Breast epithelium (tissue), 4 donors: ENCODE measurements at regions not wholly inside any gene's neighbourhood (a gene's known extent, or its start where the extent isn't known, plus 50 kb on each side); places are given as distances from the start of the nearest gene placed in this dataset.

Experiments
- DNase-seq, 2 donors: peaks; one replicate each; pipeline ENCODE4 v3.0.0-alpha.2; 2019; ENCODE audit warnings: low spot score in 2 of 2
- H3K27ac ChIP-seq, 2 donors: fragments of 200-600 bp; sonication (generic) in 1 of 2; one replicate each; pipeline ENCODE4 v1.5.1; 2016 to 2019; ENCODE audit warnings: mild to moderate bottlenecking in 1 of 2
- H3K27me3 ChIP-seq, 2 donors: fragments of 200-600 bp; sonication (generic) in 1 of 2; one replicate each; pipeline versions ENCODE4 v1.5.1 to v1.6.0; 2017 to 2019; ENCODE audit warnings: control low read depth in 1 of 2, mild to moderate bottlenecking in 1 of 2
- H3K36me3 ChIP-seq: fragments of 200-600 bp; one replicate; pipeline ENCODE4 v1.5.1; 2019
- H3K4me1 ChIP-seq, 2 donors: fragments of 200-600 bp; sonication (generic); one replicate each; pipeline ENCODE4 v1.5.1; 2016 to 2019; ENCODE audit warnings: control low read depth in 1 of 2
- H3K4me3 ChIP-seq, 3 donors: fragments of 200-600 bp; sonication (generic); 1 replicate in 2 of 3; 2 replicates in 1 of 3; pipeline ENCODE4 v1.5.1; 2016 to 2019; ENCODE audit warnings: mild to moderate bottlenecking in 3 of 3, moderate library complexity in 2 of 3
- H3K9me3 ChIP-seq, 2 donors: fragments of 200-600 bp; sonication (generic) in 1 of 2; one replicate each; pipeline ENCODE4 v1.5.1; 2016 to 2019; ENCODE audit warnings: control low read depth in 1 of 2
- POLR2A ChIP-seq: fragments of 450-650 bp; IDR thresholded peaks from one replicate; pipeline ENCODE4 v1.6.1; 2016; ENCODE audit warnings: antibody characterized with exemption, mild to moderate bottlenecking, moderate library complexity
- POLR2AphosphoS5 ChIP-seq, 3 donors: sonication (generic); formaldehyde crosslinking; IDR thresholded peaks; one replicate each; pipeline ENCODE4 v1.6.1; 2017; ENCODE audit warnings: antibody characterized with exemption in 3 of 3
- intact Hi-C: fragments of 100-400 bp; cut with DNase I; formaldehyde crosslinking; loops from one replicate; pipeline ENCODE4 v1.15.1; 2023; ENCODE audit warnings: low total_unique reads
- TF ChIP-seq, protein P1 (sequence below), 3 donors: fragments of 450-650 bp; IDR thresholded peaks; one replicate each; pipeline ENCODE4 v1.5.1; 2016 to 2017; ENCODE audit warnings: antibody characterized with exemption in 3 of 3, mild to moderate bottlenecking in 3 of 3, moderate library complexity in 3 of 3

DNA sequence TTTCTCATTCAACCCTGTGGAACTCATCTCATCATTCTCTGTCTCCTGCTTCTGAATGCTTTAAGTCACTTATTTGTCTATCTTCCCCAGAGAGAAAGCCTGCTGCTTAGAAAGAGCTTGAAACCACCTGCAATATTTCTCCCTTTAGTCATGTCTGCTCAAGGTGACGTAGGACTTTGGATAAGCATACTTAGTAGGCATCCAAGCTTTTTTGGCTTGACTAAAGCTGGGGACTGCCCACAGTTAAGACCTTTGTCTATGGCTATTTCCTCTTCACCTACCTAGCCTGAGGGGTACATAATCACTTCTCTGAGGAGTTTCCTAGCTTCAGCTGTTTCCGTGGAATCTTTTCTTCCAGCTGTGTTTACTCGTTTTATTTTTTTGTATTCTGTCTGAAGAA lies 665.8 kb upstream of the CAMK1G start:
- Histone ChIP-seq H3K27me3 (no peaks in the 10 kb centered on the region), H3K36me3 (no peaks in the 10 kb centered on the region), H3K27ac (no peak overlapping the region), H3K9me3 (no peaks in the 10 kb centered on the region), H3K4me3 (no peak overlapping the region), H3K4me1 (no peaks in the 10 kb centered on the region)
- intact Hi-C loops = no loop called here
- TF ChIP-seq, protein P1, sequence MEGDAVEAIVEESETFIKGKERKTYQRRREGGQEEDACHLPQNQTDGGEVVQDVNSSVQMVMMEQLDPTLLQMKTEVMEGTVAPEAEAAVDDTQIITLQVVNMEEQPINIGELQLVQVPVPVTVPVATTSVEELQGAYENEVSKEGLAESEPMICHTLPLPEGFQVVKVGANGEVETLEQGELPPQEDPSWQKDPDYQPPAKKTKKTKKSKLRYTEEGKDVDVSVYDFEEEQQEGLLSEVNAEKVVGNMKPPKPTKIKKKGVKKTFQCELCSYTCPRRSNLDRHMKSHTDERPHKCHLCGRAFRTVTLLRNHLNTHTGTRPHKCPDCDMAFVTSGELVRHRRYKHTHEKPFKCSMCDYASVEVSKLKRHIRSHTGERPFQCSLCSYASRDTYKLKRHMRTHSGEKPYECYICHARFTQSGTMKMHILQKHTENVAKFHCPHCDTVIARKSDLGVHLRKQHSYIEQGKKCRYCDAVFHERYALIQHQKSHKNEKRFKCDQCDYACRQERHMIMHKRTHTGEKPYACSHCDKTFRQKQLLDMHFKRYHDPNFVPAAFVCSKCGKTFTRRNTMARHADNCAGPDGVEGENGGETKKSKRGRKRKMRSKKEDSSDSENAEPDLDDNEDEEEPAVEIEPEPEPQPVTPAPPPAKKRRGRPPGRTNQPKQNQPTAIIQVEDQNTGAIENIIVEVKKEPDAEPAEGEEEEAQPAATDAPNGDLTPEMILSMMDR (IDR thresholded peaks at IDR 0.05) = no peak
- no peak for TF ChIP-seq POLR2A
- no peak for TF ChIP-seq POLR2AphosphoS5 (IDR thresholded peaks at IDR 0.05)
- no peak for DNase-seq

DNA sequence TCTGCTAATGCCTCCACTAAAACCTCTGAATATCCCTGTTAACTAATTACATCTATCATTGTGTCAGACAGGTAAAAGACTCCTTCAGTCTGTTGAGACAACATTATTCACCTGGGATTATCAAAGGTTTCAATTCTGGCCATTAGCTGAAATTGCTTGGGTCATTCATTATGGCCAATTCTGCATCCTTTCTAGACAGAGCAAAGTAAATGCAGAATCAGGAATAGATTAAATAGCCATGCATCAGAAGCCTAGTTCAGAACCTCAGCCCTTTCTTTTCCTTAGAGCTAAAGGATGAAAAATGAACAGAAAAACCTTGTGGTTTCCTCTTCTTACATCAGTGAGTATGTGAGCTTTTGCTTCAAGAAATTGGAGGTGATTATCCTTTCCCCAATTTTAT lies 665.4 kb upstream of the CAMK1G start:
- H3K4me1 ChIP-seq = no peaks in the 10 kb centered on the region
- no peak overlapping the region for H3K4me3 ChIP-seq
- intact Hi-C loops = no loop called here
- no peak for DNase-seq
- H3K27me3 ChIP-seq = no peaks in the 10 kb centered on the region
- TF ChIP-seq POLR2AphosphoS5 (IDR thresholded peaks at IDR 0.05) = no peak
- no peak for TF ChIP-seq POLR2A
- TF ChIP-seq, protein P1 (IDR thresholded peaks at IDR 0.05) = no peak
- no peaks in the 10 kb centered on the region for H3K36me3 ChIP-seq
- no peaks in the 10 kb centered on the region for H3K9me3 ChIP-seq
- no peak overlapping the region for H3K27ac ChIP-seq

DNA sequence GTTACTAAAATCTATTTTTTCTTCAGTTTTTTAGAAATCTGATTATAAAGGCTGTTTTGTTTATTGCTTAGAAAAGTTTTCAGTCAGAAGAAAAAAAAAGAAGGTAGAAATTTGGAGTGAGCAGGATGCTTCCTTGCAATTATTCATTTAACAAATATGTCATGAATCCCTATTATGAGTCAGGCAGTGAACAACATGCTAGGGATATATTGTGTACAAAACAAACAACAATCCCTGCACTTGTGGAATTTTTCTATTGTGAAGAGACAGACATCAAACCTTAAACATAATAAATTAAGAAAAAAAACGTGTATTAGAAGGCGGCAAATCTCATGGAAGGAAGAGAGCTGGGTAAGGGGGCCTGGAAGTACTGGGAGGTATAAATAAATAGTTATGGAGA lies 664.1 kb upstream of the CAMK1G start:
- H3K36me3 ChIP-seq = no peaks in the 10 kb centered on the region
- TF ChIP-seq POLR2AphosphoS5 (IDR thresholded peaks at IDR 0.05) (no peak), POLR2A (no peak)
- TF ChIP-seq, protein P1 (IDR thresholded peaks at IDR 0.05) = no peak

DNA sequence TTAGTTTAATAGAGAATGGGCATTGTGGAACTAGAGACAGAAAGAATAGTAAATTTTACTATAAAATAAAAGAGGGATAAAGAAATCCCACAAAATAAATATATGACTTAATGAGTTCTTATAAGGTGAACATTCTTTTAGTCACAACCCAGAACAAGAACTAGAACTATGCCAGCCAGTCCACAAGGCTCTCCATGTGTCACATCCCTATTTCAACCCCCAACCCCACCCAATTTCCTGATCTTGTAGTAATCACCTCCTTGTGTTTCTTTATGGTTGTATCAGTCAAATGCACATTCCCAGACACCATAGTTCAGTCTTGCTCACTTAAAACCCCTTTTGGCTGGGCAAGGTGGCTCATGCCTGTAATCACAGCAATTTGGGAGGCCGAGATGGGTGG lies 662.3 kb upstream of the CAMK1G start:
- no peaks in the 10 kb centered on the region for H3K9me3 ChIP-seq
- no peak for DNase-seq
- TF ChIP-seq POLR2AphosphoS5 (IDR thresholded peaks at IDR 0.05) = no peak
- TF ChIP-seq, protein P1 (IDR thresholded peaks at IDR 0.05) = no peak
- no peak for TF ChIP-seq POLR2A

More for the DNA sequence above, 664.1 kb upstream of the CAMK1G start:
- DNase-seq = no peak
- Histone ChIP-seq H3K27me3 (no peaks in the 10 kb centered on the region), H3K9me3 (no peaks in the 10 kb centered on the region), H3K4me3 (no peak overlapping the region), H3K27ac (no peak overlapping the region), H3K4me1 (no peaks in the 10 kb centered on the region)
- intact Hi-C loops = no loop called here

DNA sequence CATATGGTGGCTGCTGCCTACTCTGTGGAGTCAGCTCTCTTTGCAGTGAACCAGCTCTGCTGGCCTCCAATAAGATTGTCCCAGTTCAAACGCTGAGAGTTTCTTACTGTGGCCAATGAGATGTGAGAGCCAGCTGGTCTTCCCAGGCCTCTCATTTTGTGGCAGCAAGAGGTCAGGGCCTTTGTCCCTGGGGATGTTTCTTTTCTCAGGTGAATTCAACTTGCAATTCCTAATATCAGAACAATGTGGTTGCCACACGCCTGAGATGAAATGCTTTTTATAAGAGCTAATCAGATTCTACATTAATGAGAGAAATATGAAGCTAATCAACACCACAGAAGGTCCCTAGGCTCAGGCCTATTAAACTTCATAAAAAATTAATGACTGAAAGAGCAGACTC lies 660.1 kb upstream of the CAMK1G start:
- Histone ChIP-seq H3K4me1 (no peaks in the 10 kb centered on the region), H3K27ac (no peak overlapping the region), H3K9me3 (no peaks in the 10 kb centered on the region), H3K36me3 (no peaks in the 10 kb centered on the region), H3K27me3 (peaks cover 0 to 7% of the 10 kb centered on the region in 2 donors), H3K4me3 (no peak overlapping the region)
- no peak for DNase-seq
- intact Hi-C loops = no loop called here
- TF ChIP-seq, protein P1 (IDR thresholded peaks at IDR 0.05) = no peak
- TF ChIP-seq POLR2AphosphoS5 (IDR thresholded peaks at IDR 0.05) = no peak
- TF ChIP-seq POLR2A = no peak

More for the DNA sequence above, 662.3 kb upstream of the CAMK1G start:
- H3K27me3 ChIP-seq = peaks cover 0 to 7% of the 10 kb centered on the region in 2 donors
- no peak overlapping the region for H3K4me3 ChIP-seq
- intact Hi-C loops = no loop called here
- no peaks in the 10 kb centered on the region for H3K4me1 ChIP-seq
- no peaks in the 10 kb centered on the region for H3K36me3 ChIP-seq
- no peak overlapping the region for H3K27ac ChIP-seq
